OCI-LY1 (cell line): ENCODE measurements at regions not wholly inside any gene's neighbourhood (a gene's known extent, or its start where the extent isn't known, plus 50 kb on each side); places are given as distances from the start of the nearest gene placed in this dataset.

Experiments used
- H2AFZ ChIP-seq: fragments of 200-600 bp; sonication (generic), shearing (Covaris generic); 2 replicates; pipeline ENCODE4 v1.6.0; 2014; ENCODE audit warnings: antibody characterized with exemption, mild to moderate bottlenecking, low read length
- H3F3A ChIP-seq: fragments of 200-600 bp; sonication (generic), shearing (Covaris generic); 2 replicates; pipeline ENCODE4 v1.6.0; 2014; ENCODE audit warnings: mild to moderate bottlenecking, antibody characterized with exemption, low read length, moderate library complexity; ENCODE audit not compliant: insufficient read depth
- H3K27ac ChIP-seq: fragments of 200-600 bp; sonication (generic); 2 replicates; pipeline ENCODE4 v1.5.1; 2014; ENCODE audit warnings: low read length, mixed run types, mild to moderate bottlenecking, low read depth; ENCODE audit not compliant: poor library complexity, severe bottlenecking
- H3K27me3 ChIP-seq: fragments of 200-600 bp; sonication (generic); 2 replicates; pipeline ENCODE4 v1.6.0; 2014; ENCODE audit warnings: antibody characterized with exemption, mild to moderate bottlenecking, low read length, moderate library complexity; ENCODE audit not compliant: insufficient read depth
- H3K36me3 ChIP-seq: fragments of 200-600 bp; sonication (generic); 2 replicates; pipeline ENCODE4 v1.6.1; 2014; ENCODE audit warnings: mild to moderate bottlenecking, antibody characterized with exemption, low read length, moderate library complexity, mixed read lengths; ENCODE audit not compliant: insufficient read depth
- H3K4me1 ChIP-seq: fragments of 200-600 bp; sonication (generic); 2 replicates; pipeline ENCODE4 v1.5.1; 2014; ENCODE audit warnings: mild to moderate bottlenecking, low read length, moderate library complexity; ENCODE audit not compliant: insufficient read depth, severe bottlenecking
- H3K4me2 ChIP-seq: fragments of 200-600 bp; sonication (generic), shearing (Covaris generic); 2 replicates; pipeline ENCODE4 v1.6.1; 2014; ENCODE audit warnings: low read length
- H3K4me3 ChIP-seq: fragments of 200-600 bp; sonication (generic); 2 replicates; pipeline ENCODE4 v1.5.1; 2014; ENCODE audit warnings: low read length, low read depth, mild to moderate bottlenecking, mixed read lengths; ENCODE audit not compliant: poor library complexity, severe bottlenecking
- H3K79me2 ChIP-seq: fragments of 200-600 bp; shearing (Covaris generic); 2 replicates; pipeline ENCODE4 v1.6.1; 2016; ENCODE audit warnings: mixed run types, low read length, mixed read lengths; ENCODE audit not compliant: insufficient read depth
- H3K9ac ChIP-seq: fragments of 200-600 bp; sonication (generic), shearing (Covaris generic); 2 replicates; pipeline ENCODE4 v1.6.1; 2014; ENCODE audit warnings: mild to moderate bottlenecking, low read length, mixed read lengths
- H3K9me2 ChIP-seq: fragments of 200-600 bp; sonication (generic), shearing (Covaris generic); 2 replicates; pipeline ENCODE4 v1.6.1; 2014; ENCODE audit warnings: low read depth, mild to moderate bottlenecking, low read length, mixed read lengths
- H3K9me3 ChIP-seq: fragments of 200-600 bp; shearing (Covaris generic); 2 replicates; pipeline ENCODE4 v1.6.1; 2014; ENCODE audit warnings: low read length, mixed read lengths
- H4K20me1 ChIP-seq: fragments of 200-600 bp; sonication (generic), shearing (Covaris generic); 2 replicates; pipeline ENCODE4 v1.6.0; 2016; ENCODE audit warnings: mild to moderate bottlenecking, low read length; ENCODE audit not compliant: insufficient read depth
- CTCF ChIP-seq: fragments of 200-600 bp; sonication (generic), shearing (Covaris generic); IDR thresholded peaks from 2 replicates; pipeline ENCODE4 v1.5.1; 2017; ENCODE audit warnings: mild to moderate bottlenecking, antibody characterized with exemption, low read length, moderate library complexity, mixed read lengths
- EZH2 ChIP-seq: fragments of 200-600 bp; sonication (generic), shearing (Covaris generic); IDR thresholded peaks from 2 replicates; pipeline ENCODE4 v1.8.0; 2017; ENCODE audit warnings: borderline replicate concordance, mixed run types, mild to moderate bottlenecking, antibody characterized with exemption, low read length, moderate library complexity, mixed read lengths

GRCh38 chr13:59480396-59481259 lies 683.1 kb downstream of the DIAPH3 start:
- no peaks in the 10 kb centered on the region for H3K9me2 ChIP-seq
- no peak overlapping the region for H3K4me2 ChIP-seq
- no peaks in the 10 kb centered on the region for H3K4me1 ChIP-seq
- H2AFZ ChIP-seq: no peak overlapping the region
- H3K36me3 ChIP-seq: no peaks in the 10 kb centered on the region
- H3K79me2 ChIP-seq: no peaks in the 10 kb centered on the region
- H3K27ac ChIP-seq: no peak overlapping the region
- H3K9me3 ChIP-seq: no peaks in the 10 kb centered on the region
- no peaks in the 10 kb centered on the region for H3K27me3 ChIP-seq
- no peak overlapping the region for H3K4me3 ChIP-seq
- no peaks in the 10 kb centered on the region for H3F3A ChIP-seq
- no peak overlapping the region for H3K9ac ChIP-seq
- no peaks in the 10 kb centered on the region for H4K20me1 ChIP-seq
- TF ChIP-seq CTCF (no peak), EZH2 (no peak)

GRCh38 chr13:59483501-59484145 lies 680.1 kb downstream of the DIAPH3 start:
- H3K4me3 ChIP-seq: no peak overlapping the region
- no peaks in the 10 kb centered on the region for H3F3A ChIP-seq
- no peaks in the 10 kb centered on the region for H3K9me2 ChIP-seq
- H3K27me3 ChIP-seq: no peaks in the 10 kb centered on the region
- H3K9me3 ChIP-seq: no peaks in the 10 kb centered on the region
- no peak overlapping the region for H3K9ac ChIP-seq
- no peaks in the 10 kb centered on the region for H3K36me3 ChIP-seq
- no peak overlapping the region for H3K4me2 ChIP-seq
- no peak overlapping the region for H2AFZ ChIP-seq
- no peaks in the 10 kb centered on the region for H3K79me2 ChIP-seq
- TF ChIP-seq EZH2 (no peak), CTCF (no peak)
- no peaks in the 10 kb centered on the region for H4K20me1 ChIP-seq
- no peak overlapping the region for H3K27ac ChIP-seq
- no peaks in the 10 kb centered on the region for H3K4me1 ChIP-seq

- H3K4me2 ChIP-seq: no peak overlapping the region
- H3K9me2 ChIP-seq: no peaks in the 10 kb centered on the region
- no peaks in the 10 kb centered on the region for H3K79me2 ChIP-seq
- no peak overlapping the region for H3K27ac ChIP-seq
- no peaks in the 10 kb centered on the region for H3F3A ChIP-seq
- H3K4me1 ChIP-seq: no peaks in the 10 kb centered on the region
- H3K9ac ChIP-seq: no peak overlapping the region
- no peak overlapping the region for H3K4me3 ChIP-seq
- no peak overlapping the region for H2AFZ ChIP-seq
- no peaks in the 10 kb centered on the region for H3K36me3 ChIP-seq
- H3K9me3 ChIP-seq: no peaks in the 10 kb centered on the region
- H3K27me3 ChIP-seq: no peaks in the 10 kb centered on the region
- no peaks in the 10 kb centered on the region for H4K20me1 ChIP-seq
- no peak for TF ChIP-seq CTCF
- TF ChIP-seq EZH2: no peak
These were observed 675.8 kb downstream of the DIAPH3 start for GRCh38 chr13:59487883-59488282.
